ENCODE measurements at regions not wholly inside any gene's neighbourhood (a gene's known extent, or its start where the extent isn't known, plus 50 kb on each side); places are given as distances from the start of the nearest gene placed in this dataset.

DNA sequence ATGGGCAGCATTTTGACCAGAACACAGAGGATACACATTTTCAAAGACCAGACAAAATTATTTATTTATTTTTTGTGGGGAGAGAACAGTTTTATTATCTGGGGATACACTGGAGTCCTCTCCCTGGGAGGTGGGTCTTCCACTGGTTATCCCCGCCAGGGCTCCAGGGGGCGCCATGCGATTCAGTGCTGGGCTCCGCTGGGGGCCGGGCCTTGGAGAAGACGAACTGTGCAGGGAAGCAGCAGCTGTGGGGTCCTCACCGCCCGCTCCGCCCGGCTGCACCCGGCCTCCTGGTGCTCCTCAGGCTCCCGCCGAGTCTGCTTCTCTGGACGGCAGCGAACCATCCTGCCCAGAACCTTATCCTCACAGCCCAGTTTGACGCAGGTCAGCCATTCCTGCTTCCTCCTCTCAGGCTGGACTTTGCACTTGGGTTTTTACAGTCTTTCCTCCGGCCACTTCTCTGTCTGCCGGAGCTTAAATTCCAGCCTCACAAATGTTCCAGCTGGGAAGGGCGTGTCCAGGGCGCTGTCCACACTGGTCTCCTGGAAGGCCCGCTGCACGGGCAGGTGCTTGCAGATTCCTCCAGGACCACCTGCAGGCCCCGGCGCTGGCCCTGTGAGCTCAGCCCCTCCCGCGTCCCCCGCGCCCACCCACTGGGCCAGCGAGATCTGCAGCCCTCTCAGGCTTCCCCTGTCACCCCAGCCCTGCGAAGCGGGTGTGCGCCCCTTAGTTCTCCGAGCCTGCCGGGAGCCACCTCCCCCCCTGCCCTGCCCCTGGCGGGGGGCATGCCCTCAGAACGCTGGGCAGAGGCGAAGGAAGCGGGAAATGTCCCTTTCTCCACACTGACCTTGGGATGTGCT lies 1830.0 kb upstream of the DEFB115 start:
- TF ChIP-seq CTCF (IDR thresholded peaks at IDR 0.05; ENCODE audit: insufficient read depth, low read length) (no peak), POLR2AphosphoS5 (IDR thresholded peaks at IDR 0.05; ENCODE audit: low read depth) (no peak), REST (IDR thresholded peaks at IDR 0.05; ENCODE audit: insufficient replicate concordance, low read depth) (no peak)

Measured in HL-60 (cell line).